NK-92 (cell line): ENCODE measurements at regions not wholly inside any gene's neighbourhood (a gene's known extent, or its start where the extent isn't known, plus 50 kb on each side); places are given as distances from the start of the nearest gene placed in this dataset.

ENCODE experiments used
- DNase-seq: peaks from one replicate; lab custom pipeline; 2025; ENCODE audit not compliant: unreplicated experiment; lab: John Stamatoyannopoulos, UW

DNA sequence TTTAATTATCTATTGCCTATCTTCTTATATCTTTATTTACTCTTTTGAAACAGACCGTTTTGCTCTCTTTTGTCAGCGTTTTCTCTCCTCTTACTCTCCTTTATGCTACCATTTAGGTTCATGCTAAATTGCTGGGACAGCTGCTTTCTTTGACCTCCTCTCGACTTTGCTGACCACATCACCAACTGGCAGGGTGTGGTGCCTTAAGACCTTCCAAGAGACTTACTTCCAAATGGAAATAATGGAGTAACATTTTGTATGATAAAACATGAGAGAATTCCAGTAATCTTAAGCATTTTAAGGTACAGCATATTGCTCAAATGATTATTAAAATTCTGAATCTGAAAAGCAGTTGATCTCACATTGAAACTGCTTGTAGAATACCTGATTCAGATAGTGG lies 71.5 kb upstream of the MEF2C start:
- no peak for DNase-seq

- no peak for DNase-seq
Observed at GRCh38 chr5:88952996-88953643, 70.1 kb upstream of the MEF2C start.

GRCh38 chr5:88952344-88952743 lies 69.4 kb upstream of the MEF2C start:
- no peak for DNase-seq

- no peak for DNase-seq
Observed at GRCh38 chr5:88951457-88951856, 68.5 kb upstream of the MEF2C start.

DNA sequence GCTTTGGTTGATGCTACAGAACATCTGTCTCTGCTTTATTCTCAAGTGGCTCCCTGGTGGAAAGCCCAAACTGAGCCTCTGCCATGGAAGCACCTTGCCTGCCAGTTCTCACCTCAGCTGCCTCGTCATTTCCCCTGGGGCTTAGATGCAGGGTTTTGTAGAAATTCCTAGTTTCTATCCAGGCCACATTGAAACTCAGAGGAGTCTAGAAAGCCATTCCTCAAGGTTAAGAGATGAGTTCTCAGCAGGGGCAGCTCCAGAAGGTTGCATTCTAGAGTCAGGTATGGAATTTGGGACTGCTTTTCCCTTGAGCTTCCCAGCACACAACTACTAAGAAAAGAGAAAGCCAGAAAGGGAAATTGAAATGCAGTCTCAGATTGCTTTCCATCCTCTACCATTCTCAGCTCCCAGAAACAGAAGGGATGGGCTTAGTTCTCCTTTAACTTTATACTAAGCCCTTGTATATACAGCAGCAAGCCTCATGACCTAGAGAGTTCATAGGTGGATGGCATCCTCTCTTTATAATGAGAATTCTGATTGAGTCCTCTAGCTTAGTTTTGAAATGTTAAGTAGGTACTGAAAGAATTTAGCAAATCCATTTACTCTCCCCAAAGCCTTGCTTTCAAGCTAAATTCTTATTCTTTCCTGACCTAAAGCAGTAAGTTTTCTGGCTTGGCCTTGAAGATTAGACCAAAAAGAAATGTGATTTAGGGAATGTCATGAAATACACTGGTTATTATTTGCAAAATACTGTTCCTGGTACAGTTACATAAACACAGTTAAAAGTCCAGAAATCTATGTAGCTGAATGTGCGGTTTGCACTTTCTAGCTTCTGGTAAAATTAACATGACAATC lies 66.0 kb upstream of the MEF2C start:
- no peak for DNase-seq

- DNase-seq, result no peak
Observed at GRCh38 chr5:88944751-88945531, 62.0 kb upstream of the MEF2C start.

DNA sequence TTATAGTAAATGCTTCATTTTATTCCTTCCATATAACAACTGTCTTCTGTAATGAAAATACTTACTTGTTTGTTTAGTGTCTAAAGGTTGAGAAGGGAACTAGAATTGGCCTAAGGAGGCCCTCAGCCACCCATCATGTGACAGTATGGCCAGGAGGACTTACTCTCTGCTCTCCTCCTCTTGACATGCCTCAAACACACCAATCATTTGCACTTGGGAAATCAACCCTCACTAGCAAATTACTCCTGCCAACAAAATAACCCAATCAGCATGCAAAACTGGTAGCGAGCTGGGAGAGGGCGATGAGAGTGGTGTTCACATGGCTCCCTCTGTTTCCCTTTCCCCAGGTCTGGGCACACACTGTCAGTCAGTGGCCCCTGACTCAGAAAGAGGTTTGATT lies 58.6 kb upstream of the MEF2C start:
- no peak for DNase-seq

DNA sequence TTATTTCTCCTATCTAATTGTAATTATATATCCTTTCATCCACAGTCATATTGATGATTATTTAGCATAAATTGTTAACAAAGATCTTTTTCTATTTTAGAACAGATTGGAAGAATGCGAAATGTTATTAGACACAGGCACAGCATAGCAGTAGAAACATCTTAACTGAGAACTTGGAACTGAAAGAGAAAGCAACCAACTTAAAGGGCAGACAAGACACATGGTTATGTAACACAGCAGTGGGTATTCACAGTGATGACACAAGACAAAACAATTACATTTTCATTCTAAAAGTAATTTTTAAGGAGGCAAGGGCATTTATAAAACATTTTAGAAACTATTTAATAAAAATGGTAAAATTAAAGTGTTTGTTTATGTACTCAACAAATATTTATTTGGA lies 57.7 kb upstream of the MEF2C start:
- no peak for DNase-seq

GRCh38 chr5:88939300-88939699 lies 56.3 kb upstream of the MEF2C start:
- no peak for DNase-seq

- no peak for DNase-seq
Observed at GRCh38 chr5:88938488-88938887, 55.5 kb upstream of the MEF2C start.

GRCh38 chr5:88937406-88937805 lies 54.4 kb upstream of the MEF2C start:
- no peak for DNase-seq

DNA sequence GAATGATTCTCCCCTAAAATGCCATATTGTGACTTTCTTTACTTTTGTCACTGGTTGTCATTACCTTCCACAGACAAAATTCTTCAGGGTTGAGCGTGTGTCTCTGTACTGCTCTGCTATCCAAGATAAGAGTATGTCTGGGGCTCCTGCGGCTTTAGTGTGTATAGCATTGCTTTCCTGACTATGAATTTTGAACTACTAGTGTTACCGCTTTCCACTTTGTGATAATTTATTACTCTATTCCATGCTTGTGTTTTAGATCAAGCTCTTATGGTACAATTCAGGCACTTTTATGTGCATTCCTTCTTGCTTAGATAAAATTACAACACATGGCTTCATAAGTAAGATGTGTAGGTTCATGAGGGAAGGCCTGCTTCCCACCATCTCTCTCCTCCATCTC lies 51.5 kb upstream of the MEF2C start:
- DNase-seq, result no peak
